ENCODE measurements at regions not wholly inside any gene's neighbourhood (a gene's known extent, or its start where the extent isn't known, plus 50 kb on each side); places are given as distances from the start of the nearest gene placed in this dataset.
A peak's percentile ranks its signal among the peaks of the same experiment; 100 is the strongest.

GRCh38 chr3:182292591-182292990 lies 500.7 kb upstream of the ATP11B start:
- no TSS peak for BruUV-seq (replicated peaks)
- Histone ChIP-seq H3K9me2 (ENCODE audit: insufficient read depth) (no peaks in the 10 kb centered on the region; the same call in 1 of the 2 replicates), H3K9me3 (ENCODE audit: insufficient read depth, low read depth) (no peaks in the 10 kb centered on the region), H3K4me1 (replicated peaks; ENCODE audit: insufficient read depth) (no peaks in the 10 kb centered on the region), H3K79me2 (ENCODE audit: low read depth) (no peaks in the 10 kb centered on the region), H4K20me1 (ENCODE audit: insufficient read depth) (no peaks in the 10 kb centered on the region), H3F3A (ENCODE audit: insufficient read depth, low read depth) (no peaks in the 10 kb centered on the region), H3K4me3 (no peak overlapping the region), H3K27me3 (ENCODE audit: insufficient read depth, low read depth) (no peaks in the 10 kb centered on the region), H3K27ac (no peak overlapping the region), H3K36me3 (ENCODE audit: low read depth) (no peaks in the 10 kb centered on the region), H2AFZ (no peak overlapping the region), H3K4me2 (no peak overlapping the region)
- TF ChIP-seq EZH2 (IDR thresholded peaks at IDR 0.05; ENCODE audit: low read depth) (no peak), CTCF (conservative IDR thresholded peaks at IDR 0.05) (no peak)
- intact Hi-C loops (cut with micrococcal nuclease; ENCODE audit: unreplicated experiment), result no loop called here
- ChIA-PET POLR2A (ENCODE audit: unreplicated experiment) (no interaction called here), CTCF (no interaction called here)
- peak in 1 of 2 experiments; percentile 16 for DNase-seq

GRCh38 chr3:182294256-182294655 lies 499.0 kb upstream of the ATP11B start:
- Histone ChIP-seq H3K9me3 (ENCODE audit: insufficient read depth, low read depth) (no peaks in the 10 kb centered on the region), H3K4me3 (no peak overlapping the region), H3F3A (ENCODE audit: insufficient read depth, low read depth) (no peaks in the 10 kb centered on the region), H3K27me3 (ENCODE audit: insufficient read depth, low read depth) (no peaks in the 10 kb centered on the region), H3K36me3 (ENCODE audit: low read depth) (no peaks in the 10 kb centered on the region), H3K9me2 (ENCODE audit: insufficient read depth) (no peaks in the 10 kb centered on the region; the same call in 1 of the 2 replicates), H3K79me2 (ENCODE audit: low read depth) (no peaks in the 10 kb centered on the region), H2AFZ (no peak overlapping the region), H3K4me1 (replicated peaks; ENCODE audit: insufficient read depth) (no peaks in the 10 kb centered on the region), H4K20me1 (ENCODE audit: insufficient read depth) (no peaks in the 10 kb centered on the region), H3K4me2 (no peak overlapping the region), H3K27ac (no peak overlapping the region)
- no TSS peak for BruUV-seq (replicated peaks)
- POLR2A ChIA-PET (ENCODE audit: unreplicated experiment), result interaction anchor here (0.6 to 0.7 kb wide), 2 partner anchors 82 to 95 kb away, joined by 4 read pairs; no protein-coding TSS in a partner anchor
- peak in 1 of 2 experiments; percentile 35 for DNase-seq
- TF ChIP-seq CTCF (conservative IDR thresholded peaks at IDR 0.05), result no peak
- TF ChIP-seq EZH2 (IDR thresholded peaks at IDR 0.05; ENCODE audit: low read depth), result no peak
- CTCF ChIA-PET, result interaction anchor here (0.7 kb wide), 1 partner anchor 572 kb away, joined by 3 read pairs; no protein-coding TSS in a partner anchor
- intact Hi-C loops (cut with micrococcal nuclease; ENCODE audit: unreplicated experiment), result no loop called here

GRCh38 chr3:182294696-182295095 lies 498.6 kb upstream of the ATP11B start:
- no peaks in the 10 kb centered on the region for H4K20me1 ChIP-seq (ENCODE audit: insufficient read depth)
- H3K4me3 ChIP-seq, result no peak overlapping the region
- no peak overlapping the region for H3K4me2 ChIP-seq
- ChIA-PET POLR2A (ENCODE audit: unreplicated experiment) (interaction anchor here (0.6 to 0.7 kb wide), 2 partner anchors 83 to 94 kb away, joined by 4 read pairs; no protein-coding TSS in a partner anchor), CTCF (interaction anchor here (0.7 kb wide), 1 partner anchor 573 kb away, joined by 3 read pairs; no protein-coding TSS in a partner anchor)
- TF ChIP-seq EZH2 (IDR thresholded peaks at IDR 0.05; ENCODE audit: low read depth), result no peak
- no peak for TF ChIP-seq CTCF (conservative IDR thresholded peaks at IDR 0.05)
- no peaks in the 10 kb centered on the region for H3K9me3 ChIP-seq (ENCODE audit: insufficient read depth, low read depth)
- intact Hi-C loops (cut with micrococcal nuclease; ENCODE audit: unreplicated experiment), result no loop called here
- H3K4me1 ChIP-seq (replicated peaks; ENCODE audit: insufficient read depth), result no peaks in the 10 kb centered on the region
- no peak overlapping the region for H2AFZ ChIP-seq
- H3K79me2 ChIP-seq (ENCODE audit: low read depth), result no peaks in the 10 kb centered on the region
- H3K27me3 ChIP-seq (ENCODE audit: insufficient read depth, low read depth), result no peaks in the 10 kb centered on the region
- no peak overlapping the region for H3K27ac ChIP-seq
- no peaks in the 10 kb centered on the region for H3K36me3 ChIP-seq (ENCODE audit: low read depth)
- BruUV-seq (replicated peaks), result no TSS peak
- DNase-seq, result peak in 1 of 2 experiments; percentile 0
- H3F3A ChIP-seq (ENCODE audit: insufficient read depth, low read depth), result no peaks in the 10 kb centered on the region
- no peaks in the 10 kb centered on the region; the same call in 1 of the 2 replicates for H3K9me2 ChIP-seq (ENCODE audit: insufficient read depth)

Data from PC-9 (cell line).